Adrenal gland (tissue), 9 donors: ENCODE measurements at regions not wholly inside any gene's neighbourhood (a gene's known extent, or its start where the extent isn't known, plus 50 kb on each side); places are given as distances from the start of the nearest gene placed in this dataset.

Source experiments
- DNase-seq, 7 donors: peaks; one replicate each; pipeline ENCODE4 v3.0.0-alpha.2; 2019 to 2020
- H3K27ac ChIP-seq, 5 donors: fragments of 200-600 bp; sonication (generic) in 4 of 5; 1 replicate in 3 of 5; 2 replicates in 2 of 5; pipeline versions ENCODE4 v1.5.1 to v1.8.0; 2016 to 2020; ENCODE audit warnings: mild to moderate bottlenecking in 1 of 5
- H3K27me3 ChIP-seq: fragments of 200-600 bp; 2 replicates; pipeline ENCODE4 v1.8.0; 2021
- H3K36me3 ChIP-seq, 2 donors: fragments of 200-600 bp; replicated peaks in 1 of 2; 1 replicate in 1 of 2; 2 replicates in 1 of 2; pipeline versions ENCODE4 v1.5.1 to v1.8.0; 2018 to 2022
- H3K4me1 ChIP-seq, 2 donors: fragments of 200-600 bp; replicated peaks in 1 of 2; 1 replicate in 1 of 2; 2 replicates in 1 of 2; pipeline versions ENCODE4 v1.5.1 to v1.8.0; 2018 to 2021
- H3K4me3 ChIP-seq, 4 donors: fragments of 200-600 bp; sonication (generic) in 3 of 4; one replicate each; pipeline ENCODE4 v1.5.1; 2016 to 2018
- H3K9me3 ChIP-seq, 3 donors: fragments of 200-600 bp; sonication (generic) in 1 of 3; replicated peaks in 1 of 3; 1 replicate in 2 of 3; 2 replicates in 1 of 3; pipeline versions ENCODE4 v1.5.1 to v1.8.0; 2016 to 2021
- CTCF ChIP-seq, 6 experiments: fragments of 450-650 bp in 4 of 6; fragments of 200-600 bp in 2 of 6; sonication (generic) in 1 of 6; IDR thresholded peaks; 1 replicate in 5 of 6; 2 replicates in 1 of 6; pipeline versions ENCODE4 v1.5.1 to v1.8.0; 2016 to 2021; ENCODE audit warnings: antibody characterized with exemption in 6 of 6, mild to moderate bottlenecking in 2 of 6, moderate library complexity in 1 of 6
- POLR2A ChIP-seq, 2 donors: fragments of 450-650 bp; IDR thresholded peaks; one replicate each; pipeline ENCODE4 v1.6.1; 2017; ENCODE audit warnings: antibody characterized with exemption in 2 of 2, mild to moderate bottlenecking in 2 of 2, moderate library complexity in 1 of 2
- WGBS, 4 donors: extraction: QIAGEN DNeasy Blood & Tissue Kit in 2 of 4; methylation state at CpG; one replicate each; pipeline versions ENCODE4 v1.1.5 to v1.1.7; 2013 to 2017; 5-methylcytosine and 5-hydroxymethylcytosine counted together
- intact Hi-C, 2 donors: fragments of 100-400 bp; cut with DNase I; formaldehyde crosslinking; loops; one replicate each; pipeline versions ENCODE4 v1.14.1 to v1.15.0; 2022 to 2023
- donor health status: healthy with polysubstance abuse.
- donor health status: Bipolar disorder and iron deficiency.
- donor health status: DM: yes; HTN: yes; CAD: no.
- donor health status: DM: no; HTN: no; CAD: no.
- donor health status: DM: no; HTN: no; CAD: no.

- DNase-seq: no peak
- Histone ChIP-seq H3K4me3 (no peak overlapping the region), H3K27ac (no peak overlapping the region), H3K9me3 (no peaks in the 10 kb centered on the region), H3K27me3 (no peaks in the 10 kb centered on the region), H3K4me1 (no peaks in the 10 kb centered on the region), H3K36me3 (no peaks in the 10 kb centered on the region)
- intact Hi-C loops: no loop called here
- 75 to 78% (median 77%) methylated on average over 3 of the region's 3 CpGs for WGBS, 4 donors
- TF ChIP-seq CTCF (IDR thresholded peaks at IDR 0.05) (no peak), POLR2A (IDR thresholded peaks at IDR 0.05) (no peak)
Observed at GRCh38 chr5:67660149-67660548, 463.6 kb upstream of the CD180 start.

- Histone ChIP-seq H3K9me3 (no peaks in the 10 kb centered on the region), H3K4me3 (no peak overlapping the region), H3K27ac (no peak overlapping the region), H3K4me1 (no peaks in the 10 kb centered on the region), H3K36me3 (no peaks in the 10 kb centered on the region), H3K27me3 (no peaks in the 10 kb centered on the region)
- WGBS, 4 donors: 75 to 86% (median 78%) methylated on average over 6 of the region's 6 CpGs
- intact Hi-C loops: no loop called here
- DNase-seq: no peak
- no peak for TF ChIP-seq POLR2A (IDR thresholded peaks at IDR 0.05)
- TF ChIP-seq CTCF (IDR thresholded peaks at IDR 0.05): no peak
Observed at GRCh38 chr5:67659288-67659687, 462.7 kb upstream of the CD180 start.

GRCh38 chr5:67657055-67657454, 460.5 kb upstream of the CD180 start:
- H3K36me3 ChIP-seq: no peaks in the 10 kb centered on the region
- H3K27ac ChIP-seq: no peak overlapping the region
- H3K4me3 ChIP-seq: no peak overlapping the region
- no peaks in the 10 kb centered on the region for H3K9me3 ChIP-seq
- no peak for TF ChIP-seq POLR2A (IDR thresholded peaks at IDR 0.05)
- TF ChIP-seq CTCF (IDR thresholded peaks at IDR 0.05): no peak
- WGBS, 4 donors: 63 to 74% (median 68%) methylated on average over 5 of the region's 5 CpGs
- intact Hi-C loops: no loop called here
- H3K27me3 ChIP-seq: no peaks in the 10 kb centered on the region
- H3K4me1 ChIP-seq: no peaks in the 10 kb centered on the region
- no peak for DNase-seq

- intact Hi-C loops: no loop called here
- Histone ChIP-seq H3K4me1 (no peaks in the 10 kb centered on the region), H3K36me3 (no peaks in the 10 kb centered on the region), H3K27ac (no peak overlapping the region), H3K9me3 (no peaks in the 10 kb centered on the region), H3K4me3 (no peak overlapping the region), H3K27me3 (no peaks in the 10 kb centered on the region)
- TF ChIP-seq POLR2A (IDR thresholded peaks at IDR 0.05) (no peak), CTCF (IDR thresholded peaks at IDR 0.05) (no peak)
- DNase-seq: no peak
- 60 to 85% (median 80%) methylated on average over 1 of the region's 1 CpG for WGBS, 4 donors
Observed at GRCh38 chr5:67652201-67652600, 455.6 kb upstream of the CD180 start.
